IgD-negative memory B cell (primary cell): ENCODE measurements at regions not wholly inside any gene's neighbourhood (a gene's known extent, or its start where the extent isn't known, plus 50 kb on each side); places are given as distances from the start of the nearest gene placed in this dataset.

Experiments used
- H3K27ac Mint-ChIP-seq, 3 donors: one replicate each; pipeline ENCODE4 v1.8.0; 2020 to 2022; ENCODE audit warnings: mild to moderate bottlenecking in 3 of 3, mixed read lengths in 3 of 3, moderate library complexity in 1 of 3
- H3K27me3 Mint-ChIP-seq: one replicate; pipeline ENCODE4 v1.8.0; 2021; ENCODE audit warnings: mixed read lengths
- H3K36me3 Mint-ChIP-seq: one replicate; pipeline ENCODE4 v1.8.0; 2020; ENCODE audit warnings: mild to moderate bottlenecking, mixed read lengths
- H3K4me1 Mint-ChIP-seq, 3 donors: one replicate each; pipeline ENCODE4 v1.8.0; 2020 to 2022; ENCODE audit warnings: mixed read lengths in 3 of 3, mild to moderate bottlenecking in 1 of 3
- H3K4me3 Mint-ChIP-seq, 4 donors: one replicate each; pipeline ENCODE4 v1.8.0; 2020 to 2022; ENCODE audit warnings: mild to moderate bottlenecking in 4 of 4, mixed read lengths in 4 of 4, moderate library complexity in 3 of 4
- H3K9me3 Mint-ChIP-seq, 3 donors: one replicate each; pipeline ENCODE4 v1.8.0; 2020 to 2021; ENCODE audit warnings: mixed read lengths in 3 of 3, mild to moderate bottlenecking in 1 of 3

DNA sequence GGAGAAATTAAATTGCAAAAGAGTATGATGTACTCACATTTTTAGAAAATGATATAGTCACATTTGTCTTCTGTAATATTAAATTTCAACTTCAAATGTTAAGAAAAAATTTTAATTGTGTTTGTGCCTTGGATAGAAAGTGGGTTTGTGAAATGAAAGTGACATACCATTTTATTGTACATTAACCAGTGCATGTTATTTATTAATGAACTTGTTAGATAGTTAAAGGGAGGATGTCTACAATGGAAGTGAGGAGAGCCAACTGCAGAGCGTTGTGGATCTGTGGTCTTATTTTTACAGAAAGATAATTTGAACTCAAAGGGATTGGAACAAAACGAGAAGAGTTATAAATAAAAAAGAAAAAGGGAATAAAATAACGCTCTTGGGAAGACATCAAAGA is 291.7 kb downstream of the ARL4A start:
- no peaks in the 10 kb centered on the region for H3K4me1 Mint-ChIP-seq

DNA sequence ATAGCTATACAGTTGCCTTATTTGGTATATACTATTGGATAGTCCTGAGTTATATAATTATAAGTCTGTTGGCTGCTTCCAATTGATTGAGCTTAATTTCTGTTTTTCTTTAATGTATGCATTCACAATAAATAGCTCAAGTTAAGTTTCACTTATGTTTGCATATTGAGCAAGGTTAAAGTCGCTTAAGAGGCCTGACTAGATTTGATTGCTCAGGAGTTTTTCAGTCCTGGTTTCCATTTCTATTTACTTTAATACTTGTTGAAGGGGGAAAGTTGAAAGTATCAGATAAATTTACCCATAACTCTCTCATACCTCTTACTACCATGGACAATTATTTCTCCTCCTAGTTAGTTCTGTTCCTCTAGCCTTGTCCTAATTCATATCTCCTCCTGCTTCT is 294.7 kb downstream of the ARL4A start:
- H3K4me3 Mint-ChIP-seq, result no peak overlapping the region
- H3K9me3 Mint-ChIP-seq, result no peaks in the 10 kb centered on the region
- H3K36me3 Mint-ChIP-seq, result no peaks in the 10 kb centered on the region
- no peaks in the 10 kb centered on the region for H3K27me3 Mint-ChIP-seq
- H3K4me1 Mint-ChIP-seq, result no peaks in the 10 kb centered on the region
- no peak overlapping the region for H3K27ac Mint-ChIP-seq

More for the DNA sequence above, 291.7 kb downstream of the ARL4A start:
- peaks cover 0 to 8% (median 0%) of the 10 kb centered on the region in 3 donors for H3K9me3 Mint-ChIP-seq
- H3K27me3 Mint-ChIP-seq, result no peaks in the 10 kb centered on the region
- no peak overlapping the region for H3K4me3 Mint-ChIP-seq
- H3K36me3 Mint-ChIP-seq, result no peaks in the 10 kb centered on the region
- H3K27ac Mint-ChIP-seq, result no peak overlapping the region

DNA sequence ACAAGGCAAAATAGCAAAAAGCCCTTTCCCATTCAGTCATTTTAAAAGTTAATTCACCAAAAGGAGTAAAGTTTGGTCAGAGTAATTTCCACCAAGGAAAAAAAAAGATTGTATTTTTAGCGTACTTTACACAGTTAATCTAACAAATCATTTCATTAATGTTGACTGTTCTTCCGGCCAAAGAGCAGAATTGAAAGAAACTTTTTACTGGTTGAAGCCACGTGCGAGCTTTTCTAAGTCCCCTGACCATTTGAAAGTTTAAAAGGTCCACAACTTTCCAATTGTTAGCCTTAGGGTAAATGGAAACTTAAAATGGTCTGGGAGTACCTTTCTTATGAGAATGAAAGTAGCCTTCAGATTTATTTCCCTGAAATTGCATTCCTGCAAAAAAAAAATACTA is 296.7 kb downstream of the ARL4A start:
- Mint-ChIP-seq H3K4me3 (no peak overlapping the region), H3K27me3 (no peaks in the 10 kb centered on the region), H3K9me3 (no peaks in the 10 kb centered on the region), H3K36me3 (no peaks in the 10 kb centered on the region), H3K4me1 (no peaks in the 10 kb centered on the region), H3K27ac (no peak overlapping the region)

DNA sequence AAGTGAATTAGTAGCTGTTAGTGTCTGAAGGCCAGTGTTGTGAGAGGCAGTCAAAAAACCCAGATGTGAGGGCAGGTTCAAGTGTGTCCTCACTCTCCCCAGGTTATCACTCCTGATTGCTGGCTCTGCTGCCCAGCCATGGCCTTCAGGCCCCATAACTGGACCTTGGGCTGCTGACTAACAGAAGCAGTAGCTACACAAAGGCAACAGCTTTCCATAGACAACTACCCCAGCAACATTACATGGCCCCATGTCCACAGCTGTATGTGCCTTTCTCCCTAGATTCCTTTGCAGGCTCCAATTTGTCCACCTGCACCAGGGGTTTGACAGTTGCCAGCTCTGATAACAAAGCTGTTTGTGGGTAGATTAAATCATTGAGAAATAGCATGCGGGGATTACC is 297.8 kb downstream of the ARL4A start:
- H3K27me3 Mint-ChIP-seq, result no peaks in the 10 kb centered on the region
- H3K9me3 Mint-ChIP-seq, result no peaks in the 10 kb centered on the region
- H3K4me3 Mint-ChIP-seq, result no peak overlapping the region

DNA sequence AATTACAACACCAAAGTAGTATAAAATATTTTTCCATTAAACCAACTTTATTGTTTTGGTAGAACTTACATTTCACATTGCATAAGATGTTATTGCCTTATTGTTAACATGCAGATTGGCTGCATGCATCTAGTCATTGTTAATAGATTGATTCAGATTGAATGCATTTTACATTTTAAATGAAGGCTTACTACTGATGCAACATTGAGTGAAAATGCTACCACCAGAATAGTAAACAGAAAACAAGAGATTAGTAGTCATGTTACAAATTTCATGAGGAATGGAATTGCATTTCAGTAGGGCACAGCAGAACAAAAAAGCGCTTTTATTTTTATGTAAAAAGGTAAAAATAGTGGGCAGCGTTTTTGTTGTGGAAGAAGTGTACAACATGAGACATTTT is 298.3 kb downstream of the ARL4A start:
- Mint-ChIP-seq H3K27me3 (no peaks in the 10 kb centered on the region), H3K9me3 (no peaks in the 10 kb centered on the region), H3K27ac (no peak overlapping the region), H3K36me3 (peaks cover 2% of the 10 kb centered on the region), H3K4me3 (no peak overlapping the region), H3K4me1 (no peaks in the 10 kb centered on the region)

More for the DNA sequence above, 297.8 kb downstream of the ARL4A start:
- Mint-ChIP-seq H3K27ac (no peak overlapping the region), H3K4me1 (no peaks in the 10 kb centered on the region), H3K36me3 (peaks cover under 1% of the 10 kb centered on the region)

DNA sequence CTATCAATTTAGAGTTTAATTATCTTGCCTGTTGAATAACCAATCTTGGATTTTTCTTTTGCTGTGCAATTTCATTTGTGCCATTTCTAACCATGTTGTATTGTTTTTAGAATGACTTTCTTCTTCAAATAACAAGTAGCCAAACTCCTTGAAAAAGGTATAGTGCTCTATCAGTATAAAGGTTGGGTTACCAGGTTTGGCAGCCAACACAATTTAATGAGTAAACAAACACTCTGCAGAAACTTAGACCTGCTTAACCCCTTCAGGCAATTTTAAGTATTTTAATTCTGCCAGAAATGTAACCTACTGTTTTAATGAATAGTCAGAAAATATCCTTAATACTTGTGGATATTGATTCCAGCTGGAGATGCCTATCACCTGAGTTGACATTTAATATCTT is 299.8 kb downstream of the ARL4A start:
- no peaks in the 10 kb centered on the region for H3K27me3 Mint-ChIP-seq
- no peak overlapping the region for H3K4me3 Mint-ChIP-seq
- no peaks in the 10 kb centered on the region for H3K9me3 Mint-ChIP-seq
- no peaks in the 10 kb centered on the region for H3K4me1 Mint-ChIP-seq
- peaks cover 2% of the 10 kb centered on the region for H3K36me3 Mint-ChIP-seq
- no peak overlapping the region for H3K27ac Mint-ChIP-seq

DNA sequence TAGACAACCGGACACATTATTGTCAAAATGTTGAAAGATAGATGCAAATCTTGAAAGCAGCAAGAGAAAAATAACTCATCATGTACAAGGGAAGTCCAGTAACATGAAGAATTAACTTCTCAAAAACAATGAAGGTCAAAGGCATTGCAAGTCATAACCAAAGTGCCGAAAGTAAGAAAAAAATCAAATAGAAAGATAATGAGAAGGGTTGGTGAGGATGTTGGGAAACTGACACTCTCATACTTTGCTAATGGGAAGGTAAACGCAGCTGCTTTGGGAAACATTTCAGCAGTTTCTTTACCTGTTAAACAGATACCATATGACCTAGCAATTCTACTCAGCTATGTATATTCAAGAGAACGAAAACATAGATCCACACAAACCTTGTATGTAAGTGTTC is 303.0 kb downstream of the ARL4A start:
- no peaks in the 10 kb centered on the region for H3K9me3 Mint-ChIP-seq
- H3K36me3 Mint-ChIP-seq, result peaks cover 2% of the 10 kb centered on the region
- H3K4me3 Mint-ChIP-seq, result no peak overlapping the region
- no peaks in the 10 kb centered on the region for H3K4me1 Mint-ChIP-seq
- H3K27me3 Mint-ChIP-seq, result no peaks in the 10 kb centered on the region
- H3K27ac Mint-ChIP-seq, result no peak overlapping the region

DNA sequence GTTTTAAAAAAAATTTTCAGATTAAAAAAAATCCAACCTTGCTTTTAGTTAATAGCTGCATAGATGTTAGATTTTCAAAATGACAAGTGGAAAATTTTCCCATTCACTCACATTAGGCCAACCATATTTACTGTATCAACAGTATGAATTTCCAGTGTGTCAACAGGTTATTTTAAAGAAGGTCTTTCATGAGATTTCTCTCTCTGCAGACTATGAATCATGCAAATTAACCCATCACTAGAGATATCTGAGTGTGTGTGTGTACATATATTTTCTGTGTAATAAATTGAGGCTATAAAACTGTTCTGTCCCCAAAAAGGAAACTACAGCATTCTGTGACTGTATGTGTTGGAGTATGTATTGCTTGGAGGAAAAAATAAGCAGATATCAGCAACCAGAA is 305.6 kb downstream of the ARL4A start:
- Mint-ChIP-seq H3K27me3 (no peaks in the 10 kb centered on the region), H3K4me1 (no peaks in the 10 kb centered on the region), H3K36me3 (peaks cover 5% of the 10 kb centered on the region), H3K27ac (no peak overlapping the region), H3K4me3 (no peak overlapping the region), H3K9me3 (peaks cover 0 to under 1% (median 0%) of the 10 kb centered on the region in 3 donors)

DNA sequence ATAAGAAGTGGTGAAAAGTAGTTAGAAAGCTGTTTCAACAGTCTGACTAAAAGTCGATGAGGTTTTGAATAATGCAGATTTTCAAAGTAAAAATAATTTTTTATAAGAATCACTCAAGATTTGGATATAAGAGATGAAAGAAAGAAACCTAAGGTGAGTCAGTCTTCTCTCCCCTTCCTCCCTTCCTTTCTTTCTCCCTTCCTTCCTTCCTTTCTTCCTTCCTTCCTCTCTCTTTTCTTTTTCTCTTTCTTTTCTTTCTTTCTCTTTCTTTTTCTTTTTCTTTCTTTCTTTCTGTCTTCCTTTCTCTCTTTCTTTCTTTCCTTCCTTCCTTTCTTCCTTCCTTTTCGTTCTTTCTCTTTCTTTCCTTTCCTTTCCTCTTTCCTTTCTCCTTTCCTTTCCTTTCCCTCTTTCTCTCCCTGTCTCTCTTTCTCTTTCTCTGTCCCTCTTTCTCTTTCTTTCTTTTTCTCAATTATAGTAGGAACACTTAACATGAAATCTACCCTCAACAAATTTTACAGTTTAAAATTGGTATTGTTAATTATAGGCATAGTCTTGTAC is 308.6 kb downstream of the ARL4A start:
- H3K4me1 Mint-ChIP-seq, result no peaks in the 10 kb centered on the region
- H3K4me3 Mint-ChIP-seq, result no peak overlapping the region
- H3K36me3 Mint-ChIP-seq, result peaks cover 3% of the 10 kb centered on the region
- H3K27ac Mint-ChIP-seq, result no peak overlapping the region
- peaks cover 2 to 10% (median 5%) of the 10 kb centered on the region in 3 donors for H3K9me3 Mint-ChIP-seq
- no peaks in the 10 kb centered on the region for H3K27me3 Mint-ChIP-seq

DNA sequence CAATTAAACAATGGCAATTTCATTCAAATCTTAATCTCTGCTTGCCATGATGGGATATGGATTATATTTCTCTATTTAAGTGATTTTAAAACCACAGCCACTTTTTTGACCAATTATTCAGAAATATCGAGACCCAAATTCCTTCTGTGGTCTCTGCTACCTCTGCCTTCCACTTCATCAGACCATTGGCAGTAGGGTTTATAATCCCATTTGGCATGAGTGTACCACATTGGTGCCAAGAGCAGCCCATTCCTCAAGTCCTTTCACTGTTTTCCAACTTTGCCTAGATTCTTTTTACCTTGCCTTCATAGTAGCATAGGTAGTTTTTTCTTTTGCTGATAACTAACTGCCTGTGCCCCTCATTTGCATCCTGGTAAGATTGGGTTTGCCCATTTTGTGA is 319.9 kb downstream of the ARL4A start:
- Mint-ChIP-seq H3K36me3 (peaks cover 1% of the 10 kb centered on the region), H3K4me3 (no peak overlapping the region), H3K9me3 (peaks cover 0 to 4% (median 1%) of the 10 kb centered on the region in 3 donors), H3K27ac (no peak overlapping the region), H3K4me1 (peaks cover 0 to 1% (median 0%) of the 10 kb centered on the region in 3 donors), H3K27me3 (peaks cover 12% of the 10 kb centered on the region)

DNA sequence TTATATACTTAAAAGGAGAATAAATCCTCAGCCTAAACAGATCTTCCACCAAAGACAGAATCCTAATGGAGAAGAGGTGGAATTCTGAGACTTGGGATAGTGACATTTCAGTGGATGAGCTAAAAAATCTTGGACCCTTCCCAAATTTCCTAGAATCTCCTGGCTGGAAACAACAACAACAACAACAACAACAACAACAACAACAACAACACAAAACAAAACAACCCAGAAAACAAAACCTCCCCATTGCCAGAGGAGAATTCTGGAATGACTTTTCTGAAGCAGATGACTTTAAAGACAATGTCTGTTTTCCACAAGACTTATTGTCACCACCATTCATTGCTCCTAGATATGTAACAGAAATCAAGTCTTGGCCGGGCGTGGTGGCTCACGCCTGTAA is 322.1 kb downstream of the ARL4A start:
- Mint-ChIP-seq H3K9me3 (peaks cover 0 to 4% (median 1%) of the 10 kb centered on the region in 3 donors), H3K4me3 (no peak overlapping the region), H3K27ac (no peak overlapping the region), H3K36me3 (peaks cover 1% of the 10 kb centered on the region), H3K4me1 (peaks cover 0 to 1% (median 0%) of the 10 kb centered on the region in 3 donors), H3K27me3 (peaks cover 12% of the 10 kb centered on the region)

DNA sequence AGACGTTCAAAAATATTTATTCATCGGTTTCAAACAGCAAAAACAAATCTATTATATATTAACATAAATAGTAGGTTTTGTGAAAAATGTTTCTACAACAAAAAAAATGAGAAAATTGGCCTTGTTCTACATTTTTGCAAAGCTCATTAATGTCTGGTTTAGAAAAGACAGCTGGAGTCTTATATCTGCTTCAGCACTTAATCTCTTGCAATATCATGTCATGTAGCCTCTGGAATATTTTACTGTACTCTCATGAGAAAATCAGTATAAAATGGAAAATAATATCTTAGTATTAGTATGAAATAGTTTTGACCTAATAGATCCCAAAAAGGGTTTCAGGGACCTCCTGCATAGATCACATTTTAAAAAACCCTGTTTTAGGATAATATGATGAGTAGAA is 326.6 kb downstream of the ARL4A start:
- Mint-ChIP-seq H3K27ac (no peak overlapping the region), H3K4me1 (peaks cover 0 to 1% (median 0%) of the 10 kb centered on the region in 3 donors), H3K27me3 (peaks cover 5% of the 10 kb centered on the region), H3K9me3 (peaks cover 0 to 4% (median 1%) of the 10 kb centered on the region in 3 donors), H3K4me3 (no peak overlapping the region), H3K36me3 (no peaks in the 10 kb centered on the region)

DNA sequence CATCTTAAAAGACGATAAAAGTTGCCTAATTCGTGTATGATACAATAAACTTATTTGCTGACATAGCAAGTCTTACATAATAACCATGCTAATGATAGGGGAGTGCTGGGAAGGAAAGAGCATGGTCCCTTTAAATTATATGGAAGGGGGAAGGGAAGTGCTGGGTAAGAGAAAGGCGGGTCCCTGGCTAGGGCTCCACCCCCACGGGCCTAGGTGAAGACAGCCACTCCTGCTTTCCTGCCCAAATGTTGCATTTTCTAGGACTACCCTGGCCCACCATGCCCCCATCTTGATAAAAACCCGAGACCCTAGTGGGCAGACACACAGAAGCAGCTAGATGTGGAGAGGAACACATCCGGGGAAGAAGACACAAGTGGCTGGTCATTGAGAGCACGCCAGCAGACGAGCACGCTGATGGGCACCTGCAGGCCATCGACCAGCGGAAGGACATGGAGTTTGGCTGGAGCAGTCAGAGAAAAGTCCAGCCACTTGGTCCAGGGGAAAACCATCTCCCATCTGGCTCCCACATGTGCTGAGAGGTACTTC is 328.7 kb downstream of the ARL4A start:
- no peak overlapping the region for H3K27ac Mint-ChIP-seq
- peaks cover 0 to 1% (median 0%) of the 10 kb centered on the region in 3 donors for H3K4me1 Mint-ChIP-seq
- H3K27me3 Mint-ChIP-seq, result peaks cover 1% of the 10 kb centered on the region
- peaks cover 0 to 1% (median 0%) of the 10 kb centered on the region in 3 donors for H3K9me3 Mint-ChIP-seq
- no peak overlapping the region for H3K4me3 Mint-ChIP-seq
- H3K36me3 Mint-ChIP-seq, result no peaks in the 10 kb centered on the region

DNA sequence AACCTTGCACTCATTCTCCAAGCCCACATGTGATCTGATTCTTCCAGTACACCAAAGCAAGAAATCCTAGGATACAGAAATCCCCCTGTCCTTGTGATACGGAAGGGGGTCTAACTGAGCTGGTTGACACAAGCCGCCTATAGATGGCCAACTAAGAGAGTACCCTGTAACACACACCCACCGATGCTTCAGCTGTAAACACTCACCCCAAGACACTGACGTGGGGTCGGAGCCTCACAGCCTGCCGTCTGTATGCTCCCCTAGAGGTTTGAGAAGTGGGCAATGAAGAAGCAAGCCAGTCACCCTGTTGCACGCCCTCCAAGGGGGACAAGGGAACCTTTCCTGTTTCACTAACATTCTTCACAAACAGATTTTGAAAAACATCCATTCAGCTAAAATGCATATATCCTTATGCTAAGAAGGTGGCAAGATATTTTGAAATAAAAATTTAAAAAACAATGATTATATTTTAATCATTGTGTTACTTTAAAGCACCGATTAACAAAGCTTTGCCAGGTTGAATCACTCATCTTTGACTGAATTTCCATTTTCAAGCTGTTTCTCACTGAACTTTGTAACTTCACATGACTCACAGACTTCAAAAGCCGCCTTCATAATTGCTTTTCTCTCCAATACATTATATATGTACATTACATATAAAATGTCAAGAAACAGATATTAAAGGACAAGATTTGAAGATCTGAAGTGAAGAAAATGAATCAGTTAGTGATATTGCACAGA is 329.3 kb downstream of the ARL4A start:
- Mint-ChIP-seq H3K27ac (no peak overlapping the region), H3K36me3 (no peaks in the 10 kb centered on the region), H3K4me3 (no peak overlapping the region), H3K9me3 (no peaks in the 10 kb centered on the region), H3K27me3 (no peaks in the 10 kb centered on the region), H3K4me1 (no peaks in the 10 kb centered on the region)

DNA sequence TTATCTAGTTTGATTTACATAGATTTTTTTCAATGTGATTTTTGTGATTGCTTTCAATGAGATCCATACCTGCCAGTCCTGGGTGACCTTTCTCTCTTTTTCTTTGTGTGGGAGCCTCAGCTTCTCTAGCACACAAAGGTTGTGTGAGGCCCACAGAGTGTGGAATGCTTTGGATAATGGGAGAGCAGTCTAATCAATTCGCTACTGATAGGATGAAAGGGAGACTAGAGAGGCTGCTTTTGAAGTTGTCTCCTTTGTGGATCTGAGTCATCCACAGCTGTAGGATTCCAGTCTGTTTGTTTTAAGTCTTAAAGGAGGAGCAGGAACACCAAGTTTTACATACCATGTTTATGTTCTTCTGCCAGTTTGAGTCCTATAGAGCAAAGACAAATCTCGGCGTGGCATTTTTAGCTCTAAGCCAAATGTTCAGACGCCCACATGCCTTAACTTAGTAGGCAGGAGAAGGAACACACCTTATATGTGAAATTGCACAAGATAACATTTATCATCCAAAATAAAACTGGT is 330.0 kb downstream of the ARL4A start:
- H3K27ac Mint-ChIP-seq, result no peak overlapping the region
- no peaks in the 10 kb centered on the region for H3K4me1 Mint-ChIP-seq
- no peak overlapping the region for H3K4me3 Mint-ChIP-seq
- no peaks in the 10 kb centered on the region for H3K9me3 Mint-ChIP-seq
- H3K36me3 Mint-ChIP-seq, result no peaks in the 10 kb centered on the region
- no peaks in the 10 kb centered on the region for H3K27me3 Mint-ChIP-seq

DNA sequence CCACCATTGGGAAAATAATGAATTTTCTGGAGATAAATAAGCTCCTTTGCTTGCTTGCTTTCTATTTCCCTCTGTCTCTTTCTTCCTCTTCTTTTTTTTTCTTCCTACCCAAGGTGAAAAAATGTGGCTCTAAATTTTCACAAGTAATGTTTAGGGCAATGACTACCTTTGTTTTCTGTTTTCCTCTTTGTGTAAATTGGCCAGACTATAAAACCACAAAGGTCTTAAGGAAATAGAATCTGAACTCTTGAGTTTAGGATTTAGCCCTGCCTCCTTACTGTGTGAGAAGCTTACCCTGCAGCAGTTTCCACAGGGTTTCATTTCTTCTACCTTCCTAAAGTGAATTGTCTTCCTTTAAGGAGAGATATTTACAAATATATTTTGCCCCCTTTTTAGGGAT is 330.4 kb downstream of the ARL4A start:
- Mint-ChIP-seq H3K4me1 (no peaks in the 10 kb centered on the region), H3K4me3 (no peak overlapping the region), H3K27me3 (no peaks in the 10 kb centered on the region), H3K36me3 (no peaks in the 10 kb centered on the region), H3K9me3 (no peaks in the 10 kb centered on the region), H3K27ac (no peak overlapping the region)
